Neural cell (in vitro differentiated cells): ENCODE measurements at regions not wholly inside any gene's neighbourhood (a gene's known extent, or its start where the extent isn't known, plus 50 kb on each side); places are given as distances from the start of the nearest gene placed in this dataset.

Source experiments
- H2AFZ ChIP-seq: fragments of 200-600, 300-800 bp; sonication (generic), shearing (Covaris generic); 2 replicates; pipeline ENCODE4 v1.6.0; 2014; ENCODE audit warnings: low read depth, mild to moderate bottlenecking, antibody characterized with exemption, low read length, moderate library complexity
- H3F3A ChIP-seq: fragments of 200-600 bp; shearing (Covaris generic); 2 replicates; pipeline ENCODE4 v1.6.1; 2016; ENCODE audit warnings: mild to moderate bottlenecking, moderate library complexity, mixed read lengths, antibody characterized with exemption, low read length; ENCODE audit not compliant: insufficient read depth, poor library complexity, severe bottlenecking
- H3K27ac ChIP-seq: fragments of 200-600, 300-800 bp; sonication (generic), shearing (Covaris generic); 2 replicates; pipeline ENCODE4 v1.5.1; 2014; ENCODE audit warnings: mild to moderate bottlenecking, low read length, moderate library complexity
- H3K27me3 ChIP-seq: fragments of 300-800, 200-600 bp; sonication (generic), shearing (Covaris generic); 2 replicates; pipeline ENCODE4 v1.6.0; 2014; ENCODE audit warnings: mild to moderate bottlenecking, low read depth, low read length, moderate library complexity; ENCODE audit not compliant: insufficient read depth
- H3K36me3 ChIP-seq: fragments of 300-800, 200-600 bp; sonication (generic), shearing (Covaris generic); 2 replicates; pipeline ENCODE4 v1.5.1; 2014; ENCODE audit warnings: mild to moderate bottlenecking, antibody characterized with exemption, low read length, moderate library complexity; ENCODE audit not compliant: insufficient read depth
- H3K4me2 ChIP-seq: fragments of 300-800, 200-600 bp; sonication (generic), shearing (Covaris generic); 2 replicates; pipeline ENCODE4 v1.6.0; 2014; ENCODE audit warnings: mild to moderate bottlenecking, low read length
- H3K4me3 ChIP-seq: fragments of 300-800, 200-600 bp; sonication (generic), shearing (Covaris generic); 2 replicates; pipeline ENCODE4 v1.5.1; 2014; ENCODE audit warnings: mild to moderate bottlenecking, low read length, moderate library complexity
- H3K79me2 ChIP-seq: fragments of 200-600 bp; shearing (Covaris generic); replicated peaks from 2 replicates; pipeline ENCODE4 v1.6.0; 2014; ENCODE audit warnings: mild to moderate bottlenecking, low read length, moderate library complexity; ENCODE audit not compliant: insufficient read depth
- H3K9ac ChIP-seq: fragments of 300-800, 200-600 bp; sonication (generic), shearing (Covaris generic); 2 replicates; pipeline ENCODE4 v1.6.1; 2016; ENCODE audit warnings: mild to moderate bottlenecking, low read length, mixed read lengths
- H3K9me2 ChIP-seq: fragments of 200-600 bp; shearing (Covaris generic); 2 replicates; pipeline ENCODE4 v1.6.1; 2016; ENCODE audit warnings: mild to moderate bottlenecking, low read length, mixed read lengths; ENCODE audit not compliant: insufficient read depth
- H3K9me3 ChIP-seq: fragments of 200-600, 300-800 bp; sonication (generic), shearing (Covaris generic); 2 replicates; pipeline ENCODE4 v1.6.1; 2016; ENCODE audit warnings: mild to moderate bottlenecking, mixed run types, low read length, moderate library complexity, mixed read lengths
- H4K20me1 ChIP-seq: fragments of 200-600 bp; shearing (Covaris generic); 2 replicates; pipeline ENCODE4 v1.6.1; 2016; ENCODE audit warnings: mild to moderate bottlenecking, mixed run types; ENCODE audit not compliant: insufficient read depth
- EP300 ChIP-seq: fragments of 450-650 bp; conservative IDR thresholded peaks from 2 replicates; pipeline ENCODE4 v1.6.1; 2014; ENCODE audit warnings: antibody characterized with exemption, mild to moderate bottlenecking, moderate library complexity; ENCODE audit not compliant: poor library complexity, severe bottlenecking
- EZH2 ChIP-seq: fragments of 200-600, 300-800 bp; shearing (Covaris generic), sonication (generic); IDR thresholded peaks from 2 replicates; pipeline ENCODE4 v1.6.1; 2014; ENCODE audit warnings: antibody characterized with exemption, low read length, borderline replicate concordance, mild to moderate bottlenecking; ENCODE audit not compliant: insufficient read depth, poor library complexity, severe bottlenecking
- MXI1 ChIP-seq: fragments of 450-650 bp; conservative IDR thresholded peaks from 2 replicates; pipeline ENCODE4 v1.6.1; 2014; ENCODE audit warnings: antibody characterized with exemption, mild to moderate bottlenecking; ENCODE audit not compliant: poor library complexity, severe bottlenecking
- POLR2AphosphoS5 ChIP-seq: IDR thresholded peaks from 2 replicates; pipeline ENCODE4 v1.6.1; 2012
- RAD21 ChIP-seq: fragments of 450-650 bp; conservative IDR thresholded peaks from 2 replicates; pipeline ENCODE4 v1.6.1; 2014; ENCODE audit warnings: antibody characterized with exemption, mild to moderate bottlenecking, moderate library complexity
- SMC3 ChIP-seq: fragments of 450-650 bp; conservative IDR thresholded peaks from 2 replicates; pipeline ENCODE4 v1.6.1; 2014; ENCODE audit warnings: antibody characterized with exemption, mild to moderate bottlenecking, moderate library complexity; ENCODE audit not compliant: poor library complexity
- TAF1 ChIP-seq: IDR thresholded peaks from 2 replicates; pipeline ENCODE4 v1.6.1; 2012; ENCODE audit warnings: low read depth
- TF ChIP-seq, protein P1 (sequence below): IDR thresholded peaks from 2 replicates; pipeline ENCODE4 v1.6.1; 2012; ENCODE audit warnings: borderline replicate concordance
- TF ChIP-seq, protein P2 (sequence below): fragments of 450-650 bp; IDR thresholded peaks from 2 replicates; pipeline ENCODE4 v1.5.1; 2014; ENCODE audit warnings: antibody characterized with exemption, mild to moderate bottlenecking, moderate library complexity; ENCODE audit not compliant: poor library complexity, severe bottlenecking

DNA sequence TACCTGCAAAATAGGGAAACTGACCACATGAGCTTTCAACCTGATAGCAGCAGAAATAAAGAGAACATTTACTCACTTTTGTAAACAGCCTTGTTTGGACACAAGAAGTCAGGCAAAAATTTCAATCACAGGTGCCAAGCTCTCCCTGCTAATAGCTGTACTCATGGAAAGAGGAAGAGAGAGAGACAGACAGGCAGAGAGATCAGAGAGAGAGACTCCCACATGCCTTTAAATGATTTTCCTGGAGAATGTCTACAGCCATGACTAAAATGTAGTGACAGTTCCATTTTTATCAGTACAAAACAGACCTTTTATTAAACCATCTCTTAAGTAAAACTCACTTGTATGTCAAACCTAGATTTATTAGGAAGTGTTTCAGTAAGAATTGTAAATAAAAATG, 752.9 kb downstream of the TRAM1L1 start:
- Histone ChIP-seq H3K27me3 (no peaks in the 10 kb centered on the region), H2AFZ (no peak overlapping the region), H3K9me3 (no peaks in the 10 kb centered on the region), H3K9ac (no peak overlapping the region), H3K4me2 (no peak overlapping the region), H3K36me3 (no peaks in the 10 kb centered on the region), H3K79me2 (no peaks in the 10 kb centered on the region), H3K4me3 (no peak overlapping the region), H3F3A (no peaks in the 10 kb centered on the region), H4K20me1 (no peaks in the 10 kb centered on the region), H3K27ac (no peak overlapping the region), H3K9me2 (no peaks in the 10 kb centered on the region)
- no peak for TF ChIP-seq MXI1
- TF ChIP-seq RAD21: no peak
- TF ChIP-seq EZH2: no peak
- no peak for TF ChIP-seq TAF1
- TF ChIP-seq SMC3: no peak
- TF ChIP-seq, protein P1, sequence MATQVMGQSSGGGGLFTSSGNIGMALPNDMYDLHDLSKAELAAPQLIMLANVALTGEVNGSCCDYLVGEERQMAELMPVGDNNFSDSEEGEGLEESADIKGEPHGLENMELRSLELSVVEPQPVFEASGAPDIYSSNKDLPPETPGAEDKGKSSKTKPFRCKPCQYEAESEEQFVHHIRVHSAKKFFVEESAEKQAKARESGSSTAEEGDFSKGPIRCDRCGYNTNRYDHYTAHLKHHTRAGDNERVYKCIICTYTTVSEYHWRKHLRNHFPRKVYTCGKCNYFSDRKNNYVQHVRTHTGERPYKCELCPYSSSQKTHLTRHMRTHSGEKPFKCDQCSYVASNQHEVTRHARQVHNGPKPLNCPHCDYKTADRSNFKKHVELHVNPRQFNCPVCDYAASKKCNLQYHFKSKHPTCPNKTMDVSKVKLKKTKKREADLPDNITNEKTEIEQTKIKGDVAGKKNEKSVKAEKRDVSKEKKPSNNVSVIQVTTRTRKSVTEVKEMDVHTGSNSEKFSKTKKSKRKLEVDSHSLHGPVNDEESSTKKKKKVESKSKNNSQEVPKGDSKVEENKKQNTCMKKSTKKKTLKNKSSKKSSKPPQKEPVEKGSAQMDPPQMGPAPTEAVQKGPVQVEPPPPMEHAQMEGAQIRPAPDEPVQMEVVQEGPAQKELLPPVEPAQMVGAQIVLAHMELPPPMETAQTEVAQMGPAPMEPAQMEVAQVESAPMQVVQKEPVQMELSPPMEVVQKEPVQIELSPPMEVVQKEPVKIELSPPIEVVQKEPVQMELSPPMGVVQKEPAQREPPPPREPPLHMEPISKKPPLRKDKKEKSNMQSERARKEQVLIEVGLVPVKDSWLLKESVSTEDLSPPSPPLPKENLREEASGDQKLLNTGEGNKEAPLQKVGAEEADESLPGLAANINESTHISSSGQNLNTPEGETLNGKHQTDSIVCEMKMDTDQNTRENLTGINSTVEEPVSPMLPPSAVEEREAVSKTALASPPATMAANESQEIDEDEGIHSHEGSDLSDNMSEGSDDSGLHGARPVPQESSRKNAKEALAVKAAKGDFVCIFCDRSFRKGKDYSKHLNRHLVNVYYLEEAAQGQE: no peak
- no peak for TF ChIP-seq EP300
- no peak for TF ChIP-seq POLR2AphosphoS5
- TF ChIP-seq, protein P2, sequence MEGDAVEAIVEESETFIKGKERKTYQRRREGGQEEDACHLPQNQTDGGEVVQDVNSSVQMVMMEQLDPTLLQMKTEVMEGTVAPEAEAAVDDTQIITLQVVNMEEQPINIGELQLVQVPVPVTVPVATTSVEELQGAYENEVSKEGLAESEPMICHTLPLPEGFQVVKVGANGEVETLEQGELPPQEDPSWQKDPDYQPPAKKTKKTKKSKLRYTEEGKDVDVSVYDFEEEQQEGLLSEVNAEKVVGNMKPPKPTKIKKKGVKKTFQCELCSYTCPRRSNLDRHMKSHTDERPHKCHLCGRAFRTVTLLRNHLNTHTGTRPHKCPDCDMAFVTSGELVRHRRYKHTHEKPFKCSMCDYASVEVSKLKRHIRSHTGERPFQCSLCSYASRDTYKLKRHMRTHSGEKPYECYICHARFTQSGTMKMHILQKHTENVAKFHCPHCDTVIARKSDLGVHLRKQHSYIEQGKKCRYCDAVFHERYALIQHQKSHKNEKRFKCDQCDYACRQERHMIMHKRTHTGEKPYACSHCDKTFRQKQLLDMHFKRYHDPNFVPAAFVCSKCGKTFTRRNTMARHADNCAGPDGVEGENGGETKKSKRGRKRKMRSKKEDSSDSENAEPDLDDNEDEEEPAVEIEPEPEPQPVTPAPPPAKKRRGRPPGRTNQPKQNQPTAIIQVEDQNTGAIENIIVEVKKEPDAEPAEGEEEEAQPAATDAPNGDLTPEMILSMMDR: no peak

DNA sequence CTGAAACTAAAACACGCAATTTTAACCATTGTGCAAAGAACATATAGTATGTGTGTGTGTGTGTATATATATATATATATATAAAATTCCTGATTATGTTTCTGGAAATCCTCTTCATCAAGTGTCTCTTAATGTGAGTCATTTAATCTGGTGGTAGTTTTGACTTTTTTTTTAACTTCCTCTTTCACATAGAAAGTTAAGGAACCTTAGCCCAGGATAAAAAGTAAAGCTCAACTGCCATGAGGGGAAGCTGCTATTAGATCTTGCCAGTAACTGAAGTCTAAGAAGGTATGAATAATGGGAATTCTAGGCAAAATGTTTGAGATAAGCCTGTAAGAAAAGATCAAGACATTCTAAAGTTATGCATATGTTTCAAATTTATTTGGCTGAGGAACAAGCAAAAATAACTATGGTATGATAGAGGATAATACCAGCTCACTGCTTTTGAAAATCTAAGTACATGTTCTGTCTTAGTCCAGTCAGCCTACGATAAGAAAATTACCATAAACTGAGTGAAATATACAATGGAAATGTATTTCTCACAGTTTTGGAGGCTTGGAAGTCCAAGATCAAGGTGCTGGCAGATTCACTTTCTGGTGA, 757.0 kb downstream of the TRAM1L1 start:
- Histone ChIP-seq H3K79me2 (no peaks in the 10 kb centered on the region), H3F3A (no peaks in the 10 kb centered on the region), H3K9me2 (no peaks in the 10 kb centered on the region), H4K20me1 (no peaks in the 10 kb centered on the region), H3K4me3 (no peak overlapping the region), H3K27me3 (no peaks in the 10 kb centered on the region), H3K9me3 (no peaks in the 10 kb centered on the region), H3K27ac (no peak overlapping the region), H3K4me2 (no peak overlapping the region), H3K36me3 (no peaks in the 10 kb centered on the region), H2AFZ (no peak overlapping the region), H3K9ac (no peak overlapping the region)
- TF ChIP-seq EZH2: no peak
- TF ChIP-seq POLR2AphosphoS5: no peak
- no peak for TF ChIP-seq MXI1
- no peak for TF ChIP-seq SMC3
- TF ChIP-seq, protein P1: no peak
- TF ChIP-seq RAD21: no peak
- TF ChIP-seq TAF1: no peak
- TF ChIP-seq EP300: no peak
- TF ChIP-seq, protein P2: no peak
